ENCODE measurements at regions not wholly inside any gene's neighbourhood (a gene's known extent, or its start where the extent isn't known, plus 50 kb on each side); places are given as distances from the start of the nearest gene placed in this dataset.

DNA sequence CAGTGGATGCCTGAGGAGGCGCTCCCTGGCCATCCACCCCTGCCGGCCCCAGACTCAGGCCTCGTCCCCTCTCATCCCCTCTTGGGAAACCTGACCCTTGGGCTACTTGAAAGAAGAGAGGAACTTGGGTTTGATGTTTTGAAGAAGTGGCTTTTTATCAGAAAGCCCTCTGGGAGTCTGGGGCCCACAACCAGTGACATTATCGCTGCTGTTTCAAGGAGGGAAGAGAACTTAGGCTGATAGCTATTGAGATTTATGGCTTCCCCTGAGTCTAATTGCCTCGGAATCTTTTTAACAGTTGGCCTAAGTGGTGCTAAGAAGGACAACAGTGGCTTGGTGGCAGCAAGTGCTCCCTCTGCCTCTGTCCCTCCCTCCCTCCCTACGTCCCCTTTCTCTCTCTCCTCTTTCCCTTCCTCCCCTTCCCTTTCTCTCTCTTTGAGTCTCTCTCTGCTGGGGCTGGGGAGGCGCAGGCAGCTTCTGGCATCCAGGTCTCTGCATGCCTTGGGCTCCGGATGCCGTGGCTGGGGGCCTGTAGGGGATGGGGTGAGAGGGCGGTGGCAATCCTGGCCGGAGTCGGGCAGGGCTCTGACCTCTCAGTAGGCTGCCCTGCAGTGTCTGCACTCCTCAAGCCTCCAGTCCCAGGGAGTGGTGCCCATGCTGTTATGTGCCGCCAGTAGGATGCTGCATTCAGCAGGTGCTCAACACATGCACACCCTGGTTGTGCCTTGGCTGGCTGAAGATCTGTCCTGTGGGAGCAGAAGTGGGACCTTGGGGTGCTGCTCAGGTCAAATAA is 49.6 kb upstream of the RXRA start:
- H3K4me3 ChIP-seq (ENCODE audit: low read length in 2 of 2), result peak overlapping the region in 1 of 2 donors; percentile 66
- peak overlapping the region; percentile 48 for H2AK5ac ChIP-seq (ENCODE audit: low read depth, low read length)
- no peak overlapping the region for H3K9ac ChIP-seq (ENCODE audit: low read depth, low read length, poor library complexity)
- no peak overlapping the region for H3K4ac ChIP-seq (ENCODE audit: low read length)
- peak overlapping the region; percentile 16 for H2BK5ac ChIP-seq (ENCODE audit: low read length)
- H3K23ac ChIP-seq (ENCODE audit: low read depth, low read length, poor library complexity), result no peak overlapping the region
- peak overlapping the region; percentile 82 for H2BK120ac ChIP-seq (ENCODE audit: low read depth, low read length)
- peak overlapping the region; percentile 22 for H4K91ac ChIP-seq (ENCODE audit: low read depth, low read length, poor library complexity)
- H3K27me3 ChIP-seq (ENCODE audit: control insufficient read depth in 3 of 3, insufficient read depth in 3 of 3, low read depth in 1 of 3, low read length in 3 of 3), result peaks cover 0 to 53% (median 0%) of the 10 kb centered on the region in 3 experiments
- WGBS, 2 donors (ENCODE audit: extremely low coverage in 2 of 2, insufficient read length in 2 of 2, insufficient replicate concordance in 1 of 2), result no CpG with 5 or more reads among the region's 13 CpGs
- peaks cover 0 to 6% of the 10 kb centered on the region in 2 donors for H3K9me3 ChIP-seq (replicated peaks in 1 of 2; ENCODE audit: control insufficient read depth in 2 of 2, insufficient read depth in 1 of 2, low read depth in 1 of 2, low read length in 2 of 2)
- no peak overlapping the region for H2BK12ac ChIP-seq (ENCODE audit: low read length)
- no peak overlapping the region for H3K4me2 ChIP-seq (ENCODE audit: insufficient read depth, low read length, poor library complexity, severe bottlenecking)
- H3K27ac ChIP-seq (replicated peaks; ENCODE audit: low read length), result no peak overlapping the region
- DNase-seq (ENCODE audit: low spot score), result no peak
- peak overlapping the region; percentile 67 for H3K14ac ChIP-seq (ENCODE audit: low read length)
- no peak overlapping the region for H2AFZ ChIP-seq (ENCODE audit: low read length)
- peak overlapping the region; percentile 20 for H2BK15ac ChIP-seq (ENCODE audit: low read length)
- H4K8ac ChIP-seq (ENCODE audit: low read depth, low read length), result no peak overlapping the region
- peak overlapping the region; percentile 23 for H3K18ac ChIP-seq (ENCODE audit: low read length)
- no peaks in the 10 kb centered on the region for H3K79me1 ChIP-seq (ENCODE audit: low read depth, low read length)
- H3K36me3 ChIP-seq (replicated peaks in 1 of 2; ENCODE audit: control insufficient read depth in 2 of 2, insufficient read depth in 2 of 2, low read length in 2 of 2), result no peaks in the 10 kb centered on the region
- H3K4me1 ChIP-seq (ENCODE audit: control insufficient read depth in 2 of 2, insufficient read depth in 1 of 2, low read depth in 1 of 2, low read length in 2 of 2), result peaks cover 3 to 15% of the 10 kb centered on the region in 2 donors
